Hippocampal formation (tissue), 2 donors: ENCODE measurements at regions not wholly inside any gene's neighbourhood (a gene's known extent, or its start where the extent isn't known, plus 50 kb on each side); places are given as distances from the start of the nearest gene placed in this dataset.

Source experiments
- DNase-seq, 2 donors: peaks; one replicate each; lab custom pipeline; 2025; lab: John Stamatoyannopoulos, UW

GRCh38 chr4:98758182-98758581, 99.8 kb upstream of the TSPAN5 start:
- DNase-seq: no peak

GRCh38 chr4:98754736-98755135, 96.3 kb upstream of the TSPAN5 start:
- DNase-seq: no peak

GRCh38 chr4:98749206-98749605, 90.8 kb upstream of the TSPAN5 start:
- DNase-seq: no peak

DNA sequence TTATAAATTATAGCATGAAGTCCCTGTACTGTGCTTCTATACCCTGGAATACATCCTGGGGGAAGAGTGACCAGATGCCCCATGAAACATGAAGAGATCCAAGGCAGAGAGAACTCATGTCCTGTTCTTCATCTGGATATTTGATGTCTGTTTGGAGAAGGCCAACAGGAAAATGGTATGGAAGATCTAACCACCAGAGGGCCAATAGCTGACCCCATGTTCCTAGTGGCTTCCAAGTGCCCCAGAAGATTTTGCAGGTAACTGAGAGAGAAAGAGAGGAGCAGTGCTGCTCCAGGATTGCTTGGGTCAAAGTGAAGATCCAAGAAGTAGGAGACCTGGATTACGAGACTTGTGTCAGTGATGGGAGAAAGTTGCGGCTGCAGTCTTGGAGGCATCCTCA, 90.2 kb upstream of the TSPAN5 start:
- DNase-seq: no peak

DNA sequence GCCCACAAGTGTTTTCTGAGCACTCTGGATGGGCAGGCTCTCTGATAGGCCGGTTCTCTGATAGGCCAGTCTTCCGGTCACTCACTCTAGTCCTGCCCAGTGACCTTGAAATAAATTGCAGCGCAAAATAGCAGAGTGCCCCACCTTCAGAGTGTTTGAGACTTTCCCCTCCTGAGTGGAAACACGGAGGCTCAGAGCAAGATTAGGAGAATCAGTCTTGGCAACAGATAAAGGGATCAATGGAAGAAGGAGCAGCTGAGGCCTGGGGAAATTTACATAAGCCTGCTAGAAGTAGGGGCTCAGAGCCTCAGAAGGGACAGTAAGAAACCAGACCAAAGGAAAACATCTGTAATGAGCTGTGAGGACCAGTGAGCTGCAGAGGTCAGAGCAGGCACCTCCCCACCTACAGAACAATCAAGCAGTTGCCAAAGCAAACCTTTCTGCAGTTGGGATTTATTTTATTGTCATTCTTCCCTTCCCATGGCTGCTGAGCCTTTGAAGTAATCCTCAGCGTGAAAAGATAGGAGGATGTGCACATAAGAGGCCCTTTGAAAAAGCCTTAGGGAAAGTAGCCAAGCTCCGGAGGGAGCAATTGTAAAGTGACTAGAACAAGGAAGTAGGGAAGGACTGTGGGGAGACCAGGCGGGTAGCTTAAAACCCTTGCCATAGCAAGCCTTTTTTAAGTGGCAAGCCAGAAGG, 89.1 kb upstream of the TSPAN5 start:
- DNase-seq: no peak

GRCh38 chr4:98746936-98747335, 88.5 kb upstream of the TSPAN5 start:
- DNase-seq: no peak

GRCh38 chr4:98746530-98746929, 88.1 kb upstream of the TSPAN5 start:
- DNase-seq: no peak

DNA sequence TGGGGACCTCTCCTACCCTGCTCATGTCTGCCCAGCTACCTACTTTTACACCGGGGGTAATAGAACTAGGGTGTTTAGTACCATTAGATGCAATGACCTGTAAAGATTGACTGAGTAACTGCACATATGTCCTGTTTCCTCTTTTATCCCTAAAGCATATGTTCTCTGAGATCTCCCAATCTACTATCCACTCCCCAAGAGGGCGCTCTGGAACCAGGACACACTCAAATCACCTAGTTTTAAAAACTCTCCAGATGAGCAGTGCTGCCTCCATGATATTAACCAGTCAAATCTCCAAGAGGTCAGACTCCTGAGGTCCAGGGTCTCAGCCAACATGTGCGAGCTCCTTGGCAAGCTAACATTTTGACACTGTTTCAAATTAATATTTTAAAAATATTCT, 87.0 kb upstream of the TSPAN5 start:
- no peak for DNase-seq

GRCh38 chr4:98744372-98745150, 86.2 kb upstream of the TSPAN5 start:
- no peak for DNase-seq

- no peak for DNase-seq
These were observed 83.5 kb upstream of the TSPAN5 start for GRCh38 chr4:98741952-98742351.

DNA sequence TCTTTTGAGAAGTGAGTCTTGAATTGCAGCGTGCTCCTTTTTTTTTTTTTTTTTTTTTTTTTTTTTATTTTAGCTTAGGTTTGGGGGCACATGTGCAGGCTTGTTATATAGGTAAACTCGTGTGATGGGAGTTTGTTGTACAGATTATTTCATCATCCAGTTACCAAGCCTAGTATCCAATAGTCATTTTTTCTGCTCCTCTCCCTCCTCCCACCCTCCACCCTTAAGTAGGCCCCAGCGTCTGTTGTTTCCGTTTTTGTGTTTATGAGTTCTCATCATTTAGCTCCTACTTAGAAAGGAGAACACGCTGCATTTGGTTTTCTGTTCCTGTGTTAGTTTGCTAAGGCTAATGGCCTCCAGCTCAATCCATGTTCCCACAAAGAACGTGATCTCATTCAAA, 81.3 kb upstream of the TSPAN5 start:
- DNase-seq: no peak

DNA sequence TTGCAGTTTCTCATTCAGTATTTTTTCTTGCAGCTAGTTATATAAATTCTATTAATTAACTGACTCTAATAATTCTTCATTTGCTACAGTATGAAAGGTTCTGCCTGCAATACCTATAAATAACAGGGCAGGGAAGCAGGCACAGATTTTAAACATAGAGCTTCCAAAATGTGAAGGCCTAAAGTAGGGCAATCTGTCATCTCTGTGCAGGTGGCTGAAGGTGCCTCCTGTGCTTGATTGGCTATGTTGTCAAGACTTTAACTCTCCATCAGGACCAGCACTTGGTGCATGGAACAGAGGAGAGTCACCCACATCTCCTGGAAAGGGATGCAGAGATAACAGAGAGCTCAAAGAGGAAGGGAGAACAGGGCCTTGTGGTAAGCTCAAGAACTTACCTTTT, 75.2 kb upstream of the TSPAN5 start:
- DNase-seq: no peak

- no peak for DNase-seq
These were observed 70.5 kb upstream of the TSPAN5 start for GRCh38 chr4:98728871-98729270.

DNA sequence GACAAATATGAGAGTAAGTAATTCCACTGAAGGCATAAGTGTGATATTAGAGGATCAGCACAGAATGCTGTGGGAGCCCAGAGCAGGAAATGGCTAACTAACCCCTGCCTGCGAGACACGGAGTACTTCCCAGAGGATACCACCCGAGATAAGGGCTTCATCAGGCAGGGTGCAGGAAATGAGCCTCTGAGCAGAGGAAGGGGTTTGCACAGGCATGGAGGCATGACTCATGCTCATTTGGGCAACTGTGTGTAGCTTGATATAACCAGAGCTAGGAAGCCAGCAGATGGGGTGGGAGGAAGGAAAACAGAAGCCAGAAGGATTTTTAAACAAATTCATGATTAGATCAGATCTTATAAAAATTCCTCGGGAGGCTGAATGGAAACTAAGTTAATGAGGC, 70.0 kb upstream of the TSPAN5 start:
- DNase-seq: peak; percentile 6 to 32

DNA sequence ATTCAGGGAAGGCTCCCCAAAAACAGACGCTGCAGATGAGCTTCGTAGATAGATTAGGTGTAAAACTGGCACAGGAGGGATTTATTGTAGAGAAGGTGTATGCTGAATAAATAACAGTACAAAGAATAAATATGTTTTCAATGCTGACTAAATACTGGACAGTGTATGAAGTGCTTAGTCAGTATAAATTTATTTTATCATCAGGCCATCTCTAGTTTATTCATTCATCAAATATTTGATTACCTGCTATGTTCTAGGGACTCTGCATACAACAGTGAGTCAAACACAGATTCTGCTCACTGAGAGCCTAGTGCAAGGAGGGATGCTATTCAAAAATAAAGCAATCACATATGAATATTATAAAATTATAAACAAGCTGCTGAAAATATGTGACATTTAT, 63.6 kb upstream of the TSPAN5 start:
- DNase-seq: no peak

DNA sequence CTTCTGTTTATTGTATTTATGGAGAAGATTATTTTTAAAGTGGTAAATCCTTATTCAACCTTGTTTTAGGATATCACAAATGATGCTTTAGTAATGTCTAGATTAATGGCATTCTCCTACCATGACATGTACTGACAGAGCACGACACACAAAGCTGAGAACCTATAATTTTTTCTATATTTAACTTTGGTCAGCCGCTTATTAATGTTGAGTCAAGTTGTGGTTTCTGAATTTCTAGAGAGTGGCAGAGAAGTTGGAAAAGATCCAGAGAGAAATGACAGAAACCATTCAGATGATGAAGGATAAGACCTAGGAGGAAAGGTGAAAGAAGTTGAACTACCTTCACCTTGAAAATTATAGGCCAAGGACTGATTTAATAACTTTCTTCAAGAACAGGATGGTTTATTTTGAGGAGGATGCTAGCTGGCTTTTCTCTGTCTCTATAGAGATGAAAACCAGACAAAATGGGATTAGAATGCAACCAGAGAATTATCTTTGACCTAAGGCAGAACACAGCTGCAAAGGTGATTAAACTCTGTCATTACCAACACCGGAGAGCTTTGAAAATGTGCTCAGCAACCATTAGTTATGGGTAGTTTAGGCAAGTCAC, 62.6 kb upstream of the TSPAN5 start:
- DNase-seq: no peak

GRCh38 chr4:98716796-98717195, 58.4 kb upstream of the TSPAN5 start:
- no peak for DNase-seq

DNA sequence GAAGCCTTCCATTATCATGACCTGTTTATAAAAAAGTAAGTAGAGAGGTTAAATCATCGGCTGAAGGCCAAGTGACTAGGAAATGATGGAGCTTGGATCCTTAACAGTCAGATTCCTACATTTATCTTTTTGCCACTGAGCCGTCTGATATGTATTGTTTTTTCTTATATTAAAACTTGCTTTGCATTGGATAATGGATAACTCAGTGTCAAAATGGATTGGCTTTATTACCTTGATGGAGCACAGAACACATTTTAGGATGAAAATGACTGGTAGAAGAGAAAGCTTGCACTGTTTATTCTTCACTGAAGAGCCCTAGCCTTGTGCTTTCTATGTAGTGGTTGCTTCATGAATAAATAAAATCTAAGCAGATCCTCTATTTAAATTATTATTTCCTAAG, 54.2 kb upstream of the TSPAN5 start:
- DNase-seq: no peak

- DNase-seq: no peak
These were observed 53.1 kb upstream of the TSPAN5 start for GRCh38 chr4:98711526-98711925.

DNA sequence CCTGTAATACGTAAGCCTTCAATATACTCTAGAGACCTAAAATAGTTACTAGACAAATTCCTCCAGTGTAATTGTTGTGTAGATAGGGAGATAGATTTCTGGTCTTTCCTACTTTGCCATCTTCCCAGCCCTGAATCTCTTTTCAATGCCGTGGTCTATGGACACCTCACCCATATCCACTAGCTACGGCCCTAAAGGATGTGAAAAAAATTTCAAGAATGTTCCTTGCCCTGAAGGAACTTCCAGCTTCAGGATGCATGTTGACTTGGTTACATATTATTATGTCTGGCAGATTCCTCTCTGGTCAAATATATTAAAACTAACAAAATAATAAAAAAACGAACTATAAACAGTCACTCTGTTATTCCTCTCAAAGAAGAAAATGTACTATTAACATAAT, 52.4 kb upstream of the TSPAN5 start:
- no peak for DNase-seq
